H1 (cell line): ENCODE measurements at regions not wholly inside any gene's neighbourhood (a gene's known extent, or its start where the extent isn't known, plus 50 kb on each side); places are given as distances from the start of the nearest gene placed in this dataset.

Experiments
- ATF2 ChIP-seq: IDR thresholded peaks from 2 replicates; pipeline ENCODE4 v1.6.1; 2012; ENCODE audit warnings: low read length, inconsistent platforms
- CHD7 ChIP-seq: fragments of 300-600 bp; sonication (generic); IDR thresholded peaks from 2 replicates; pipeline ENCODE4 v1.7.1; 2012; ENCODE audit warnings: low read length, moderate library complexity, mild to moderate bottlenecking, inconsistent platforms; ENCODE audit not compliant: insufficient replicate concordance
- TEAD4 ChIP-seq: IDR thresholded peaks from 2 replicates; pipeline ENCODE4 v1.6.1; 2012; ENCODE audit warnings: low read depth, low read length, inconsistent platforms, mixed read lengths

GRCh38 chrX:7580127-7580526, 262.8 kb upstream of the VCX start (continued):
- no peak for TF ChIP-seq CHD7
- TF ChIP-seq TEAD4, result no peak
- no peak for TF ChIP-seq ATF2
- TF ChIP-seq, all 59 proteins: peak for 0
